ENCODE measurements at regions not wholly inside any gene's neighbourhood (a gene's known extent, or its start where the extent isn't known, plus 50 kb on each side); places are given as distances from the start of the nearest gene placed in this dataset.

DNA sequence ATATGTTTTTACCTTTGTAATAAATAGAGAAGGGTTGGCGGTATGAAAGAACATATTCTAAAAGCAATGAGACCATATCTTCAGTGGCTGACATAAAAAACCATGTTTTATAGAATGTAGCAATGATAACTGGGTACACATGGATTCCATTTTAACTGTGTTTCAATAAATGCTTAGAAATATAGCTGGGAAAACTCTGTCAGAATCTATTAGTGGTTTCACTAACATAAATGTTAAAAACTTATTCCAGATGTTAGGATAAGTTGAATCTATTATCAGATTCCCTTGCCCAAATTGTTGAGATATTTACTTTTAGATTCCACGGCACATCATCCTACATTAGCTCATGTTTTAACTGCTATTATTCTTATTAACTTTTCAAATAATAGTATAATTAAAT is 772.2 kb upstream of the ALCAM start:
- no peak for ATAC-seq
- ChIA-PET RAD21 (ENCODE audit: unreplicated experiment) (no interaction called here), SMC1A (ENCODE audit: uncharacterized antibody, unreplicated experiment) (no interaction called here), CTCF (no interaction called here), POLR2A (no interaction called here)
- Histone ChIP-seq H3K27me3 (replicated peaks in 1 of 2; ENCODE audit: control insufficient read depth in 2 of 2, insufficient read depth in 2 of 2, low read length in 1 of 2) (no peaks in the 10 kb centered on the region), H3K9me3 (replicated peaks; ENCODE audit: control insufficient read depth, insufficient read depth, low read length) (no peaks in the 10 kb centered on the region), H3K4me3 (no peak overlapping the region), H2AFZ (ENCODE audit: control insufficient read depth, low read depth, low read length) (no peak overlapping the region), H3K36me3 (ENCODE audit: control insufficient read depth in 2 of 2, insufficient read depth in 2 of 2, low read length in 1 of 2) (no peaks in the 10 kb centered on the region), H3K27ac (ENCODE audit: control insufficient read depth, insufficient read depth) (no peak overlapping the region), H3K79me2 (ENCODE audit: control insufficient read depth, insufficient read depth, low read length) (no peaks in the 10 kb centered on the region), H3K4me2 (ENCODE audit: control insufficient read depth, insufficient read depth) (no peak overlapping the region), H3K9ac (ENCODE audit: control insufficient read depth, insufficient read depth, low read length) (no peak overlapping the region), H3K4me1 (ENCODE audit: control insufficient read depth, insufficient read depth, low read length) (no peaks in the 10 kb centered on the region), H4K20me1 (ENCODE audit: control insufficient read depth, insufficient read depth) (no peaks in the 10 kb centered on the region)
- in situ Hi-C loops (cut with MboI) (no loop called here), intact Hi-C loops (cut with micrococcal nuclease; ENCODE audit: unreplicated experiment) (loop anchor here (10.0 kb wide), 1 partner anchor 320 kb away; no protein-coding TSS in a partner anchor)
- TF ChIP-seq REST (IDR thresholded peaks at IDR 0.05; ENCODE audit: low read depth, low read length) (no peak), CBX5 (IDR thresholded peaks at IDR 0.05; ENCODE audit: low read depth) (no peak), CHD1 (IDR thresholded peaks at IDR 0.05; ENCODE audit: low read depth, low read length) (no peak), ZNF274 (IDR thresholded peaks at IDR 0.05; ENCODE audit: insufficient read depth, insufficient read length) (no peak), LARP7 (IDR thresholded peaks at IDR 0.05) (no peak), YBX1 (IDR thresholded peaks at IDR 0.05) (no peak), NFXL1 (IDR thresholded peaks at IDR 0.05; ENCODE audit: borderline replicate concordance) (no peak), BHLHE40 (IDR thresholded peaks at IDR 0.05; ENCODE audit: borderline replicate concordance in 1 of 2, low read depth in 2 of 2, low read length in 1 of 2) (no peak), CEBPB (IDR thresholded peaks at IDR 0.05; ENCODE audit: borderline replicate concordance in 1 of 2, low read depth in 2 of 2, low read length in 2 of 2) (no peak), RAD21 (IDR thresholded peaks at IDR 0.05; ENCODE audit: insufficient read depth, low read depth, low read length) (no peak), EED (IDR thresholded peaks at IDR 0.05; ENCODE audit: low read depth) (no peak)
- no peak for FAIRE-seq
- 98% methylated on average over 2 of the region's 2 CpGs for WGBS (ENCODE audit: insufficient coverage, insufficient replicate concordance, low lambda C conversion rate, missing lambda C conversion rate)
- BruUV-seq (replicated peaks): no TSS peak
- no peak for DNase-seq (ENCODE audit: low read depth, low spot score)
